Activated CD4-positive, alpha-beta T cell treated with anti-CD3 and anti-CD28 coated beads, Interleukin-10, Interleukin-2, amounts not matched to agents 100 ng/mL and 50 ng/mL, durations not matched to agents 16 hours and 8 hours (primary cell): ENCODE measurements at regions not wholly inside any gene's neighbourhood (a gene's known extent, or its start where the extent isn't known, plus 50 kb on each side); places are given as distances from the start of the nearest gene placed in this dataset.

Experiments used
- DNase-seq: peaks from one replicate; pipeline ENCODE4 v3.0.0-alpha.2; 2020

- no peak for DNase-seq
Observed at GRCh38 chr12:48286665-48287064, 64.1 kb downstream of the ZNF641 start.

GRCh38 chr12:48285751-48286650 is 64.7 kb downstream of the ZNF641 start:
- DNase-seq = peak; percentile 16

- DNase-seq = no peak
Observed at GRCh38 chr12:48281811-48282210, 68.9 kb downstream of the ZNF641 start.

- no peak for DNase-seq
Observed at GRCh38 chr12:48280572-48280971, 70.1 kb downstream of the ZNF641 start.

GRCh38 chr12:48279601-48280000 is 71.1 kb downstream of the ZNF641 start:
- no peak for DNase-seq

- no peak for DNase-seq
Observed at GRCh38 chr12:48279101-48279500, 71.6 kb downstream of the ZNF641 start.

GRCh38 chr12:48276621-48277020 is 73.5 kb upstream of the OR10AD1 start:
- DNase-seq = no peak

- DNase-seq = no peak
Observed at GRCh38 chr12:48266826-48267225, 63.7 kb upstream of the OR10AD1 start.

- no peak for DNase-seq
Observed at GRCh38 chr12:48265777-48266176, 62.7 kb upstream of the OR10AD1 start.

- no peak for DNase-seq
Observed at GRCh38 chr12:48263617-48264016, 60.5 kb upstream of the OR10AD1 start.

GRCh38 chr12:48261773-48262172 is 58.7 kb upstream of the OR10AD1 start:
- DNase-seq = no peak
